Keratinocyte (primary cell): ENCODE measurements at regions not wholly inside any gene's neighbourhood (a gene's known extent, or its start where the extent isn't known, plus 50 kb on each side); places are given as distances from the start of the nearest gene placed in this dataset.

Experiments used
- EZH2 ChIP-seq: IDR thresholded peaks from one replicate; pipeline ENCODE4 v1.6.1; 2012; ENCODE audit warnings: inconsistent platforms, mild to moderate bottlenecking, low read length, moderate library complexity
- TF ChIP-seq, protein P1 (sequence below), 3 experiments: IDR thresholded peaks in 1 of 3; conservative IDR thresholded peaks in 1 of 3; optimal IDR thresholded peaks in 1 of 3; 2 replicates in 2 of 3; 3 replicates in 1 of 3; pipeline versions ENCODE3 to v1.5.1; 2011; ENCODE audit warnings: low read length in 3 of 3, mild to moderate bottlenecking in 3 of 3, moderate library complexity in 2 of 3, control low read depth in 1 of 3, inconsistent platforms in 1 of 3; ENCODE audit not compliant: insufficient read depth in 2 of 3; ENCODE audit errors: extremely low read depth in 1 of 3

DNA sequence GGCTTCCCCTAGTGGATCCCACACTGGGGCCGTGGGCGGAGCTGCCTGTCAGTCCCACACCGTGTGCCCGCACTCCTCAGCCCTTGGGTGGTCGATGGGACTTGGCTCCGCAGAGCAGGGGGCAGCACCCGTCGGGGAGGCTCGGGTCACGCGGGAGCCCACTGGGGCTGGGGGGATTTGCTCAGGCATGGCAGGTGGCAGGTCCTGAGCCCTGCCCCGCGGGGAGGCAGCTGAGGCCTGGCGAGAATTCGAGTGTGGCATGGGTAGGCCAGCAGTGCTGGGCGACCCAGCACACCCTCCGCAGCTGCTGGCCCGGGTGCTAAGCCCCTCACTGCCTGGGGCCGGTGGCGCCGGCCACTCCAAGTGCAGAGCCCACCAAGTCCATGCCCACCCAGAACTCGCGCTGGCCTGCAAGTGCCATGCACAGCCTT lies 481.7 kb upstream of the PRR20A start:
- TF ChIP-seq, protein P1, sequence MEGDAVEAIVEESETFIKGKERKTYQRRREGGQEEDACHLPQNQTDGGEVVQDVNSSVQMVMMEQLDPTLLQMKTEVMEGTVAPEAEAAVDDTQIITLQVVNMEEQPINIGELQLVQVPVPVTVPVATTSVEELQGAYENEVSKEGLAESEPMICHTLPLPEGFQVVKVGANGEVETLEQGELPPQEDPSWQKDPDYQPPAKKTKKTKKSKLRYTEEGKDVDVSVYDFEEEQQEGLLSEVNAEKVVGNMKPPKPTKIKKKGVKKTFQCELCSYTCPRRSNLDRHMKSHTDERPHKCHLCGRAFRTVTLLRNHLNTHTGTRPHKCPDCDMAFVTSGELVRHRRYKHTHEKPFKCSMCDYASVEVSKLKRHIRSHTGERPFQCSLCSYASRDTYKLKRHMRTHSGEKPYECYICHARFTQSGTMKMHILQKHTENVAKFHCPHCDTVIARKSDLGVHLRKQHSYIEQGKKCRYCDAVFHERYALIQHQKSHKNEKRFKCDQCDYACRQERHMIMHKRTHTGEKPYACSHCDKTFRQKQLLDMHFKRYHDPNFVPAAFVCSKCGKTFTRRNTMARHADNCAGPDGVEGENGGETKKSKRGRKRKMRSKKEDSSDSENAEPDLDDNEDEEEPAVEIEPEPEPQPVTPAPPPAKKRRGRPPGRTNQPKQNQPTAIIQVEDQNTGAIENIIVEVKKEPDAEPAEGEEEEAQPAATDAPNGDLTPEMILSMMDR (optimal IDR thresholded peaks at IDR 0.05 in 1 of 3, IDR thresholded peaks at IDR 0.05 in 1 of 3, conservative IDR thresholded peaks at IDR 0.05 in 1 of 3; ENCODE audit: extremely low read depth in 1 of 3, insufficient read depth in 2 of 3, low read length in 3 of 3) = no peak
- no peak for TF ChIP-seq EZH2
